SK-N-SH treated with all-trans-retinoic acid at 6 μM for 48 hours (cell line): ENCODE measurements at regions not wholly inside any gene's neighbourhood (a gene's known extent, or its start where the extent isn't known, plus 50 kb on each side); places are given as distances from the start of the nearest gene placed in this dataset.

Experiments used
- ATAC-seq: fragments of 200-7000 bp; cut with Tn5 transposase; 3 replicates; pipeline ENCODE4 v1.9.1; 2020; ENCODE audit warnings: mild to moderate bottlenecking, moderate library complexity
- ARNTL ChIP-seq: fragments of 450-650 bp; formaldehyde crosslinking; IDR thresholded peaks from 2 replicates; pipeline ENCODE4 v1.5.0; 2020; ENCODE audit warnings: low read depth, mild to moderate bottlenecking, moderate library complexity, borderline replicate concordance
- CREB5 ChIP-seq: fragments of 250-450 bp; sonication (Bioruptor Pico); IDR thresholded peaks from 2 replicates; pipeline ENCODE4 v1.5.1; 2020; ENCODE audit warnings: low read depth, mild to moderate bottlenecking, moderate library complexity
- CSDC2 ChIP-seq: fragments of 250-450 bp; sonication (Bioruptor Pico); IDR thresholded peaks from 2 replicates; pipeline ENCODE4 v1.5.0; 2020; ENCODE audit warnings: mild to moderate bottlenecking, moderate library complexity
- CSRNP3 ChIP-seq: fragments of 250-450 bp; sonication (Bioruptor Pico); IDR thresholded peaks from 2 replicates; pipeline ENCODE4 v1.5.1; 2021; ENCODE audit warnings: mild to moderate bottlenecking, moderate library complexity
- ESRRG ChIP-seq: fragments of 250-450 bp; sonication (Bioruptor Pico); IDR thresholded peaks from 2 replicates; pipeline ENCODE4 v1.6.1; 2021; ENCODE audit warnings: mild to moderate bottlenecking
- GLIS3 ChIP-seq: fragments of 250-450 bp; sonication (Bioruptor Pico); IDR thresholded peaks from 2 replicates; pipeline ENCODE4 v1.5.0; 2020; ENCODE audit warnings: mild to moderate bottlenecking, moderate library complexity
- ISL1 ChIP-seq: fragments of 250-450 bp; sonication (Bioruptor Pico); IDR thresholded peaks from 2 replicates; pipeline ENCODE4 v2.1.2; 2022; ENCODE audit warnings: mild to moderate bottlenecking, moderate library complexity
- OSR1 ChIP-seq: fragments of 250-450 bp; sonication (Bioruptor Pico); IDR thresholded peaks from 2 replicates; pipeline ENCODE4 v1.8.0; 2022; ENCODE audit warnings: moderate library complexity, mild to moderate bottlenecking, inconsistent platforms
- PATZ1 ChIP-seq: fragments of 250-450 bp; sonication (Bioruptor Pico); IDR thresholded peaks from 2 replicates; pipeline ENCODE4 v1.8.0; 2020; ENCODE audit warnings: mild to moderate bottlenecking, moderate library complexity, borderline replicate concordance
- POU6F1 ChIP-seq: fragments of 250-450 bp; sonication (Bioruptor Pico); IDR thresholded peaks from 2 replicates; pipeline ENCODE4 v1.8.0; 2021; ENCODE audit warnings: low read depth, mild to moderate bottlenecking, moderate library complexity, borderline replicate concordance
- PPARA ChIP-seq: fragments of 250-450 bp; sonication (Bioruptor Pico); IDR thresholded peaks from 2 replicates; pipeline ENCODE4 v1.5.0; 2020; ENCODE audit warnings: mild to moderate bottlenecking, borderline replicate concordance
- RARB ChIP-seq: fragments of 250-450 bp; sonication (Bioruptor Pico); IDR thresholded peaks from 2 replicates; pipeline ENCODE4 v1.8.0; 2021; ENCODE audit warnings: mild to moderate bottlenecking, moderate library complexity
- SNAI2 ChIP-seq: fragments of 250-450 bp; sonication (Bioruptor Pico); IDR thresholded peaks from 2 replicates; pipeline ENCODE4 v1.5.0; 2020; ENCODE audit warnings: mild to moderate bottlenecking, moderate library complexity
- TCF4 ChIP-seq: fragments of 250-450 bp; sonication (Bioruptor Pico); IDR thresholded peaks from 2 replicates; pipeline ENCODE4 v1.8.0; 2021; ENCODE audit warnings: mild to moderate bottlenecking, moderate library complexity, borderline replicate concordance
- TOX ChIP-seq: fragments of 250-450 bp; sonication (Bioruptor Pico); IDR thresholded peaks from 2 replicates; pipeline ENCODE4 v1.8.0; 2021; ENCODE audit warnings: mild to moderate bottlenecking, moderate library complexity, borderline replicate concordance
- TSHZ2 ChIP-seq: fragments of 250-450 bp; sonication (Bioruptor Pico); IDR thresholded peaks from 2 replicates; pipeline ENCODE4 v1.5.0; 2020; ENCODE audit warnings: mild to moderate bottlenecking, moderate library complexity
- ZC3H10 ChIP-seq: fragments of 250-450 bp; sonication (Bioruptor Pico); IDR thresholded peaks from 2 replicates; pipeline ENCODE4 v1.5.1; 2021; ENCODE audit warnings: mild to moderate bottlenecking, moderate library complexity
- ZFP3 ChIP-seq: fragments of 250-450 bp; sonication (Bioruptor Pico); IDR thresholded peaks from 2 replicates; pipeline ENCODE4 v1.5.0; 2020; ENCODE audit warnings: mild to moderate bottlenecking, moderate library complexity
- ZFP30 ChIP-seq: fragments of 450-650 bp; formaldehyde crosslinking; IDR thresholded peaks from 2 replicates; pipeline ENCODE4 v1.5.0; 2022; ENCODE audit warnings: mild to moderate bottlenecking, moderate library complexity
- ZNF565 ChIP-seq: fragments of 450-650 bp; formaldehyde crosslinking; conservative IDR thresholded peaks from 2 replicates; pipeline ENCODE4 v1.5.0; 2020; ENCODE audit warnings: low read depth, mild to moderate bottlenecking, moderate library complexity
- ZNF70 ChIP-seq: fragments of 450-650 bp; formaldehyde crosslinking; IDR thresholded peaks from 2 replicates; pipeline ENCODE4 v1.5.0; 2020; ENCODE audit warnings: mild to moderate bottlenecking, moderate library complexity
- ZNF8 ChIP-seq: fragments of 450-650 bp; formaldehyde crosslinking; IDR thresholded peaks from 2 replicates; pipeline ENCODE4 v1.5.0; 2020; ENCODE audit warnings: mild to moderate bottlenecking, moderate library complexity

GRCh38 chr18:4639628-4640310 lies 184.7 kb upstream of the DLGAP1 start:
- TF ChIP-seq RARB (CRISPR knock-in tag): no peak
- no peak for TF ChIP-seq ESRRG (CRISPR knock-in tag)
- ATAC-seq: no peak

- no peak for ATAC-seq
- TF ChIP-seq TSHZ2: no peak
- no peak for TF ChIP-seq ZNF70 (CRISPR knock-in tag)
- no peak for TF ChIP-seq ZNF8 (CRISPR knock-in tag)
- no peak for TF ChIP-seq CSDC2
- TF ChIP-seq TOX (CRISPR knock-in tag): no peak
- TF ChIP-seq POU6F1 (CRISPR knock-in tag): no peak
- no peak for TF ChIP-seq SNAI2
- TF ChIP-seq PPARA (CRISPR knock-in tag): no peak
- TF ChIP-seq TCF4 (CRISPR knock-in tag): no peak
- TF ChIP-seq CSRNP3 (CRISPR knock-in tag): no peak
Measured at GRCh38 chr18:4638680-4639079, 183.6 kb upstream of the DLGAP1 start.

GRCh38 chr18:4637876-4638275 lies 182.8 kb upstream of the DLGAP1 start:
- ATAC-seq: no peak
- TF ChIP-seq PPARA (CRISPR knock-in tag) (no peak), ARNTL (CRISPR knock-in tag) (no peak)

GRCh38 chr18:4636967-4637366 lies 181.9 kb upstream of the DLGAP1 start:
- ATAC-seq: no peak
- no peak for TF ChIP-seq PATZ1 (CRISPR knock-in tag)
- TF ChIP-seq ARNTL (CRISPR knock-in tag): no peak
- no peak for TF ChIP-seq ZFP3 (CRISPR knock-in tag)
- TF ChIP-seq ISL1 (CRISPR knock-in tag): no peak
- no peak for TF ChIP-seq GLIS3 (CRISPR knock-in tag)
- TF ChIP-seq ZNF70 (CRISPR knock-in tag): no peak
- TF ChIP-seq TCF4 (CRISPR knock-in tag): no peak
- no peak for TF ChIP-seq SNAI2
- no peak for TF ChIP-seq ESRRG (CRISPR knock-in tag)
- TF ChIP-seq TOX (CRISPR knock-in tag): no peak
- no peak for TF ChIP-seq ZNF8 (CRISPR knock-in tag)
- TF ChIP-seq PPARA (CRISPR knock-in tag): no peak
- no peak for TF ChIP-seq CREB5
- TF ChIP-seq CSDC2: no peak
- no peak for TF ChIP-seq OSR1 (CRISPR knock-in tag)
- TF ChIP-seq ZNF565 (CRISPR knock-in tag): no peak
- no peak for TF ChIP-seq ZC3H10 (CRISPR knock-in tag)
- TF ChIP-seq TSHZ2: no peak
- TF ChIP-seq ZFP30 (CRISPR knock-in tag): no peak
